IMR-90 (cell line): ENCODE measurements at regions not wholly inside any gene's neighbourhood (a gene's known extent, or its start where the extent isn't known, plus 50 kb on each side); places are given as distances from the start of the nearest gene placed in this dataset.

Experiments used
- ATAC-seq: fragments of 200-7000 bp; cut with Tn5 transposase; 2 replicates; pipeline ENCODE4 v1.9.1; 2020; ENCODE audit warnings: low read depth, mild to moderate bottlenecking, moderate library complexity
- BruUV-seq: library from RNA; stranded (reverse); fragments of 400-500 nt; replicated peaks from 2 replicates; lab custom pipeline; 2021; lab: Mats Ljungman, UMichigan
- CTCF ChIA-PET: fragments of 300-600 bp; formaldehyde crosslinking; extraction: SDS; loops from one replicate; lab custom pipeline; 2021; ENCODE audit warnings: antibody characterized with exemption; lab: Yijun Ruan, JAX
- POLR2A ChIA-PET: fragments of 300-600 bp; sonication (Branson Sonifier 250); formaldehyde crosslinking; loops from one replicate; lab custom pipeline; 2022; ENCODE audit warnings: antibody characterized with exemption; ENCODE audit not compliant: unreplicated experiment; lab: Charles Lee
- DNase-seq: peaks from one replicate; pipeline ENCODE4 v3.0.0; 2013
- H2AFZ ChIP-seq: replicated peaks from 2 replicates; pipeline ENCODE3; 2013; ENCODE audit warnings: low read length, mild to moderate bottlenecking; ENCODE audit not compliant: poor library complexity
- H2AK5ac ChIP-seq: 2 replicates; pipeline ENCODE4 v1.6.1; 2013; ENCODE audit warnings: low read depth, low read length, inconsistent platforms
- H2AK9ac ChIP-seq: replicated peaks from 2 replicates; pipeline ENCODE3; 2013; ENCODE audit warnings: mild to moderate bottlenecking, low read depth, low read length, moderate library complexity; ENCODE audit not compliant: poor library complexity
- H2BK120ac ChIP-seq: 2 replicates; pipeline ENCODE4 v1.6.1; 2013; ENCODE audit warnings: low read depth, low read length, inconsistent platforms
- H2BK15ac ChIP-seq: 3 replicates; pipeline ENCODE4 v1.6.1; 2013; ENCODE audit warnings: low read depth, low read length, inconsistent platforms
- H2BK20ac ChIP-seq: 2 replicates; pipeline ENCODE4 v1.6.1; 2013; ENCODE audit warnings: low read depth, mild to moderate bottlenecking, inconsistent platforms, low read length, moderate library complexity
- H2BK5ac ChIP-seq: 2 replicates; pipeline ENCODE4 v1.6.1; 2013; ENCODE audit warnings: mild to moderate bottlenecking, low read depth, low read length, inconsistent platforms; ENCODE audit not compliant: poor library complexity, severe bottlenecking
- H3K14ac ChIP-seq: replicated peaks from 2 replicates; pipeline ENCODE4 v1.6.1; 2013; ENCODE audit warnings: low read depth, low read length, inconsistent platforms
- H3K18ac ChIP-seq: 2 replicates; pipeline ENCODE4 v1.6.1; 2013; ENCODE audit warnings: low read depth, low read length, control low read depth
- H3K23ac ChIP-seq: 2 replicates; pipeline ENCODE4 v1.6.1; 2013; ENCODE audit warnings: low read depth, low read length, inconsistent platforms
- H3K27ac ChIP-seq: 2 replicates; pipeline ENCODE4 v1.5.1; 2013; ENCODE audit warnings: mild to moderate bottlenecking, control low read depth, low read length; ENCODE audit not compliant: insufficient read depth
- H3K27me3 ChIP-seq: 2 replicates; pipeline ENCODE4 v1.6.1; 2013; ENCODE audit warnings: low read length; ENCODE audit not compliant: control insufficient read depth, insufficient read depth
- H3K36me3 ChIP-seq: 2 replicates; pipeline ENCODE4 v1.6.1; 2013; ENCODE audit warnings: low read length, mixed read lengths; ENCODE audit not compliant: control insufficient read depth, insufficient read depth
- H3K4ac ChIP-seq: 2 replicates; pipeline ENCODE4 v1.6.1; 2013; ENCODE audit warnings: low read depth, low read length, inconsistent platforms
- H3K4me1 ChIP-seq: 2 replicates; pipeline ENCODE4 v1.6.1; 2013; ENCODE audit warnings: low read length, mixed read lengths; ENCODE audit not compliant: control insufficient read depth, insufficient read depth
- H3K4me2 ChIP-seq: 2 replicates; pipeline ENCODE4 v1.6.1; 2013; ENCODE audit warnings: low read depth, mild to moderate bottlenecking, control low read depth, low read length, moderate library complexity
- H3K4me3 ChIP-seq: 2 replicates; pipeline ENCODE4 v1.5.1; 2013; ENCODE audit warnings: low read depth, mild to moderate bottlenecking, control low read depth, low read length, moderate library complexity; ENCODE audit not compliant: insufficient read depth
- H3K56ac ChIP-seq: 2 replicates; pipeline ENCODE4 v1.6.1; 2013; ENCODE audit warnings: low read length, inconsistent platforms; ENCODE audit not compliant: insufficient read depth; ENCODE audit errors: extremely low read depth
- H3K79me1 ChIP-seq, 2 experiments: 2 replicates each; pipeline ENCODE4 v1.6.1; 2013; ENCODE audit warnings: low read length in 2 of 2, inconsistent platforms in 1 of 2, low read depth in 1 of 2
- H3K9ac ChIP-seq: 2 replicates; pipeline ENCODE4 v1.6.1; 2013; ENCODE audit warnings: low read depth, low read length, control low read depth
- H3K9me1 ChIP-seq: 2 replicates; pipeline ENCODE4 v1.6.1; 2013; ENCODE audit warnings: low read length, inconsistent platforms; ENCODE audit not compliant: insufficient read depth
- H3K9me3 ChIP-seq: 2 replicates; pipeline ENCODE4 v1.6.1; 2013; ENCODE audit warnings: low read length; ENCODE audit not compliant: control insufficient read depth, insufficient read depth
- H4K20me1 ChIP-seq: 2 replicates; pipeline ENCODE4 v1.6.1; 2013; ENCODE audit warnings: low read length, inconsistent platforms; ENCODE audit not compliant: insufficient read depth
- H4K5ac ChIP-seq: 2 replicates; pipeline ENCODE4 v1.6.1; 2013; ENCODE audit warnings: mild to moderate bottlenecking, low read depth, low read length, control low read depth
- H4K8ac ChIP-seq, 2 experiments: 2 replicates each; pipeline ENCODE4 v1.6.1; 2013; ENCODE audit warnings: low read depth in 2 of 2, low read length in 2 of 2, control low read depth in 1 of 2, inconsistent platforms in 1 of 2
- H4K91ac ChIP-seq: 2 replicates; pipeline ENCODE4 v1.6.1; 2013; ENCODE audit warnings: low read depth, low read length, inconsistent platforms; ENCODE audit not compliant: insufficient read depth
- CHD1 ChIP-seq: IDR thresholded peaks from 2 replicates; pipeline ENCODE4 v1.6.1; 2012; ENCODE audit warnings: low read depth, low read length, improper control_type of control experiment
- CTCF ChIP-seq: conservative IDR thresholded peaks from 2 replicates; pipeline ENCODE4 v1.5.1; 2012; ENCODE audit warnings: mild to moderate bottlenecking, low read depth, low read length, improper control_type of control experiment
- FOS ChIP-seq: fragments of 150-350 bp; IDR thresholded peaks from 2 replicates; pipeline ENCODE4 v1.6.1; 2016; ENCODE audit warnings: low read depth, low read length
- MAZ ChIP-seq: IDR thresholded peaks from 2 replicates; pipeline ENCODE4 v1.6.1; 2012; ENCODE audit warnings: low read depth, mild to moderate bottlenecking, low read length, improper control_type of control experiment, moderate library complexity, borderline replicate concordance
- MXI1 ChIP-seq: IDR thresholded peaks from 2 replicates; pipeline ENCODE4 v1.6.1; 2012; ENCODE audit warnings: low read depth, mild to moderate bottlenecking, low read length, moderate library complexity, borderline replicate concordance
- POLR2A ChIP-seq: IDR thresholded peaks from 2 replicates; pipeline ENCODE4 v1.6.1; 2012; ENCODE audit warnings: mild to moderate bottlenecking, low read depth, low read length
- RAD21 ChIP-seq: IDR thresholded peaks from 2 replicates; pipeline ENCODE4 v1.6.1; 2012; ENCODE audit warnings: low read length, improper control_type of control experiment
- SMC3 ChIP-seq: fragments of 150-350 bp; IDR thresholded peaks from 2 replicates; pipeline ENCODE4 v1.6.1; 2016; ENCODE audit warnings: low read depth, mild to moderate bottlenecking, antibody characterized with exemption, low read length, moderate library complexity
- USF2 ChIP-seq: fragments of 150-350 bp; IDR thresholded peaks from 2 replicates; pipeline ENCODE4 v1.6.1; 2017; ENCODE audit warnings: mild to moderate bottlenecking, antibody characterized with exemption, low read length, low read depth
- WGBS, 2 experiments: methylation state at CpG; one replicate each; pipeline versions ENCODE4 v1.1.5 to v1.1.7; 2013; ENCODE audit warnings: missing lambda C conversion rate in 2 of 2; ENCODE audit not compliant: insufficient read length in 1 of 2; ENCODE audit errors: extremely low coverage in 2 of 2; 5-methylcytosine and 5-hydroxymethylcytosine counted together
- dilution Hi-C: fragments of 300-500 bp; cut with HindIII; formaldehyde crosslinking; loops from one replicate; pipeline ENCODE4 v1.14.3; 2018; ENCODE audit warnings: low sequenced_read_pairs; ENCODE audit not compliant: unreplicated experiment
- in situ Hi-C: fragments of 300-500 bp; cut with MboI; formaldehyde crosslinking; loops from 3 replicates; pipeline ENCODE4 v1.14.3; 2019; ENCODE audit warnings: low sequenced_read_pairs, inconsistent platforms, mixed read lengths
- intact Hi-C: fragments of 100-400 bp; cut with micrococcal nuclease; formaldehyde crosslinking; loops from 2 replicates; pipeline ENCODE4 v1.10.0; 2022
- TF ChIP-seq, protein P1 (sequence below): fragments of 150-350 bp; IDR thresholded peaks from 2 replicates; pipeline ENCODE4 v1.6.1; 2016; ENCODE audit warnings: low read depth, mild to moderate bottlenecking, low read length, moderate library complexity, borderline replicate concordance

DNA sequence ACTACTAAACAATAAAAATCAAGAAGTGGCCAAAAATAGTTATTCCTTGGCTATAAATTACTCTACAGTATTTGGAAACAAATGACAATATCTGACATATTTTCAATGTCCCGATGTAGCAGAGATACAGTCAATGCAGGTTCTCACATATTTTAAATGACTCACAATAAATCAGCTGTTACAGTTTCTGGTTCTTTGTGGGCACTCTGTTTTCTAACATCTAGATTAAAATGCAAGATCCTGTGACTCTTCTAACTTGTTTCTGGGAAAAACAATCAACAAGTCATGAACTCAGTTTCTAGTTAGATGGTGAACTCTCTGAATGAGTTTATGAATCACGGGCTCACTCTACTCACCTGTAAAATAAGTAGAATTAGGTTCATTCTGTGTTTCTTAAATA, 849.6 kb upstream of the MBL2 start:
- Histone ChIP-seq H3K9me1 (no peaks in the 10 kb centered on the region), H3K4me1 (no peaks in the 10 kb centered on the region), H2AFZ (no peak overlapping the region), H3K27me3 (no peaks in the 10 kb centered on the region), H2BK120ac (no peak overlapping the region), H3K27ac (no peak overlapping the region), H3K9me3 (no peaks in the 10 kb centered on the region), H3K23ac (no peak overlapping the region), H3K56ac (no peak overlapping the region), H4K8ac (no peak overlapping the region), H3K4ac (no peak overlapping the region), H2BK5ac (no peak overlapping the region), H2AK9ac (no peak overlapping the region), H4K20me1 (no peaks in the 10 kb centered on the region), H2AK5ac (no peak overlapping the region), H3K36me3 (no peaks in the 10 kb centered on the region), H3K14ac (no peak overlapping the region), H3K4me3 (no peak overlapping the region), H3K4me2 (no peak overlapping the region), H2BK15ac (no peak overlapping the region), H2BK20ac (no peak overlapping the region), H4K5ac (no peak overlapping the region), H3K18ac (no peak overlapping the region), H3K9ac (no peak overlapping the region), H4K91ac (no peak overlapping the region), H3K79me1 (no peaks in the 10 kb centered on the region)
- POLR2A ChIA-PET, result no interaction called here
- intact Hi-C loops, result no loop called here
- CTCF ChIA-PET, result no interaction called here
- dilution Hi-C loops, result no loop called here
- no CpG with 5 or more reads among the region's 2 CpGs for WGBS, 2 experiments
- in situ Hi-C loops, result no loop called here
- no TSS peak for BruUV-seq
- no peak for TF ChIP-seq MXI1
- TF ChIP-seq USF2, result no peak
- no peak for TF ChIP-seq FOS
- TF ChIP-seq CTCF, result no peak
- TF ChIP-seq CHD1, result no peak
- TF ChIP-seq RAD21, result no peak
- no peak for TF ChIP-seq MAZ
- no peak for TF ChIP-seq SMC3
- TF ChIP-seq, protein P1, sequence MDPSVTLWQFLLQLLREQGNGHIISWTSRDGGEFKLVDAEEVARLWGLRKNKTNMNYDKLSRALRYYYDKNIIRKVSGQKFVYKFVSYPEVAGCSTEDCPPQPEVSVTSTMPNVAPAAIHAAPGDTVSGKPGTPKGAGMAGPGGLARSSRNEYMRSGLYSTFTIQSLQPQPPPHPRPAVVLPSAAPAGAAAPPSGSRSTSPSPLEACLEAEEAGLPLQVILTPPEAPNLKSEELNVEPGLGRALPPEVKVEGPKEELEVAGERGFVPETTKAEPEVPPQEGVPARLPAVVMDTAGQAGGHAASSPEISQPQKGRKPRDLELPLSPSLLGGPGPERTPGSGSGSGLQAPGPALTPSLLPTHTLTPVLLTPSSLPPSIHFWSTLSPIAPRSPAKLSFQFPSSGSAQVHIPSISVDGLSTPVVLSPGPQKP, result no peak
- TF ChIP-seq POLR2A, result no peak
- DNase-seq (no peak), ATAC-seq (no peak)
